HEK293 (cell line): ENCODE measurements at regions not wholly inside any gene's neighbourhood (a gene's known extent, or its start where the extent isn't known, plus 50 kb on each side); places are given as distances from the start of the nearest gene placed in this dataset.

ENCODE experiments used
- CTCF ChIA-PET: fragments of 350-600 bp; formaldehyde crosslinking; extraction: SDS; loops from one replicate; lab custom pipeline; 2021; ENCODE audit warnings: antibody characterized with exemption; lab: Yijun Ruan, JAX
- POLR2A ChIA-PET: fragments of 300-600 bp; formaldehyde crosslinking; extraction: SDS; loops from one replicate; lab custom pipeline; 2020; ENCODE audit warnings: antibody characterized with exemption, inconsistent platforms; lab: Yijun Ruan, JAX
- H3K27ac ChIP-seq: fragments of 200-500 bp; sonication (Bioruptor generic); 2 replicates; pipeline ENCODE4 v1.5.1; 2014; ENCODE audit warnings: low read depth, low read length, control low read depth, inconsistent platforms; ENCODE audit errors: extremely low read depth
- H3K36me3 ChIP-seq, 2 experiments: fragments of 200-500 bp in 1 of 2; sonication (Bioruptor generic) in 1 of 2; 1 replicate in 1 of 2; 2 replicates in 1 of 2; pipeline ENCODE4 v1.5.1; 2014 to 2017; ENCODE audit warnings: inconsistent platforms in 2 of 2, low read length in 2 of 2; ENCODE audit not compliant: control insufficient read depth in 2 of 2, insufficient read depth in 1 of 2
- H3K4me1 ChIP-seq: fragments of 200-500 bp; sonication (Bioruptor generic); 2 replicates; pipeline ENCODE4 v1.5.1; 2014; ENCODE audit warnings: mild to moderate bottlenecking, low read length, inconsistent platforms; ENCODE audit not compliant: control insufficient read depth, insufficient read depth
- H3K4me3 ChIP-seq: 2 replicates; pipeline ENCODE4 v1.5.1; 2011; ENCODE audit warnings: low read depth, mild to moderate bottlenecking, control low read depth, low read length, moderate library complexity
- H3K9me3 ChIP-seq: fragments of 200-500 bp; sonication (Bioruptor generic); 2 replicates; pipeline ENCODE4 v1.5.1; 2014; ENCODE audit warnings: low read depth, low read length, inconsistent platforms; ENCODE audit not compliant: control insufficient read depth, insufficient read depth
- GLI2 ChIP-seq: fragments of 450-650 bp; formaldehyde crosslinking; IDR thresholded peaks from 2 replicates; pipeline ENCODE4; 2017; ENCODE audit warnings: missing biosample characterization, missing genetic modification characterization, low read depth, borderline replicate concordance
- GLIS1 ChIP-seq: fragments of 450-650 bp; formaldehyde crosslinking; IDR thresholded peaks from 2 replicates; pipeline ENCODE4 v1.5.1; 2016; ENCODE audit warnings: missing biosample characterization, missing genetic modification characterization
- HOXA7 ChIP-seq: sonication (generic); formaldehyde crosslinking; IDR thresholded peaks from 2 replicates; pipeline ENCODE4 v1.8.1; 2022; ENCODE audit warnings: missing genetic modification reagents, borderline replicate concordance
- PRDM2 ChIP-seq: fragments of 450-650 bp; formaldehyde crosslinking; IDR thresholded peaks from 2 replicates; pipeline ENCODE4 v1.5.1; 2016; ENCODE audit warnings: missing biosample characterization, missing genetic modification characterization, borderline replicate concordance
- SALL2 ChIP-seq: fragments of 450-650 bp; formaldehyde crosslinking; IDR thresholded peaks from 2 replicates; pipeline ENCODE4 v1.5.0; 2017; ENCODE audit warnings: missing biosample characterization, mild to moderate bottlenecking, missing genetic modification characterization, borderline replicate concordance
- SP2 ChIP-seq: fragments of 450-650 bp; formaldehyde crosslinking; IDR thresholded peaks from 2 replicates; pipeline ENCODE4 v1.5.1; 2016; ENCODE audit warnings: missing biosample characterization, missing genetic modification characterization
- ZFHX2 ChIP-seq: fragments of 450-650 bp; formaldehyde crosslinking; conservative IDR thresholded peaks from 2 replicates; pipeline ENCODE4 v1.5.1; 2016; ENCODE audit warnings: missing biosample characterization, missing genetic modification characterization
- ZIC2 ChIP-seq: fragments of 450-650 bp; formaldehyde crosslinking; IDR thresholded peaks from 2 replicates; pipeline ENCODE4 v1.5.1; 2016; ENCODE audit warnings: missing biosample characterization, missing genetic modification characterization
- ZNF138 ChIP-seq: fragments of 450-650 bp; formaldehyde crosslinking; IDR thresholded peaks from 2 replicates; pipeline ENCODE4 v1.5.1; 2016; ENCODE audit warnings: missing biosample characterization, missing genetic modification characterization, borderline replicate concordance
- ZNF223 ChIP-seq: fragments of 450-650 bp; formaldehyde crosslinking; IDR thresholded peaks from 2 replicates; pipeline ENCODE4 v1.5.1; 2016; ENCODE audit warnings: missing biosample characterization, missing genetic modification characterization
- ZNF274 ChIP-seq, 2 experiments: fragments of 200-500 bp in 1 of 2; fragments of 450-650 bp in 1 of 2; sonication (Bioruptor generic) in 1 of 2; formaldehyde crosslinking in 1 of 2; IDR thresholded peaks; 2 replicates each; pipeline versions ENCODE4 v1.5.1 to v1.6.1; 2014 to 2016; ENCODE audit warnings: borderline replicate concordance in 1 of 2, inconsistent platforms in 1 of 2, low read length in 1 of 2, missing biosample characterization in 1 of 2, missing genetic modification characterization in 1 of 2
- ZNF391 ChIP-seq: fragments of 450-650 bp; formaldehyde crosslinking; IDR thresholded peaks from 2 replicates; pipeline ENCODE4 v1.5.1; 2016; ENCODE audit warnings: low read depth, missing biosample characterization, missing genetic modification characterization, borderline replicate concordance
- ZNF423 ChIP-seq: fragments of 450-650 bp; formaldehyde crosslinking; IDR thresholded peaks from 2 replicates; pipeline ENCODE4 v1.5.1; 2016; ENCODE audit warnings: missing biosample characterization, missing genetic modification characterization
- ZNF585B ChIP-seq: fragments of 450-650 bp; formaldehyde crosslinking; IDR thresholded peaks from 2 replicates; pipeline ENCODE4 v1.5.1; 2016; ENCODE audit warnings: missing biosample characterization, missing genetic modification characterization
- ZNF629 ChIP-seq: fragments of 450-650 bp; formaldehyde crosslinking; IDR thresholded peaks from 2 replicates; pipeline ENCODE4 v1.5.1; 2017; ENCODE audit warnings: missing biosample characterization, missing genetic modification characterization
- ZNF776 ChIP-seq: fragments of 450-650 bp; formaldehyde crosslinking; IDR thresholded peaks from 2 replicates; pipeline ENCODE4 v1.5.0; 2017; ENCODE audit warnings: missing biosample characterization, missing genetic modification characterization, borderline replicate concordance
- ZNF785 ChIP-seq: fragments of 450-650 bp; formaldehyde crosslinking; IDR thresholded peaks from 2 replicates; pipeline ENCODE4 v1.5.1; 2016; ENCODE audit warnings: missing biosample characterization, missing genetic modification characterization
- ZNF830 ChIP-seq: fragments of 450-650 bp; IDR thresholded peaks from 2 replicates; pipeline ENCODE4 v1.5.0; 2018; ENCODE audit warnings: missing biosample characterization, missing genetic modification characterization, low read depth, mild to moderate bottlenecking, moderate library complexity
- TF ChIP-seq, protein P1 (sequence below): fragments of 450-650 bp; formaldehyde crosslinking; IDR thresholded peaks from 2 replicates; pipeline ENCODE4 v1.5.1; 2016; ENCODE audit warnings: missing biosample characterization, missing genetic modification characterization
- TF ChIP-seq, protein P2 (sequence below): fragments of 450-650 bp; formaldehyde crosslinking; IDR thresholded peaks from 2 replicates; pipeline ENCODE4 v1.5.1; 2016; ENCODE audit warnings: missing biosample characterization, missing genetic modification characterization

DNA sequence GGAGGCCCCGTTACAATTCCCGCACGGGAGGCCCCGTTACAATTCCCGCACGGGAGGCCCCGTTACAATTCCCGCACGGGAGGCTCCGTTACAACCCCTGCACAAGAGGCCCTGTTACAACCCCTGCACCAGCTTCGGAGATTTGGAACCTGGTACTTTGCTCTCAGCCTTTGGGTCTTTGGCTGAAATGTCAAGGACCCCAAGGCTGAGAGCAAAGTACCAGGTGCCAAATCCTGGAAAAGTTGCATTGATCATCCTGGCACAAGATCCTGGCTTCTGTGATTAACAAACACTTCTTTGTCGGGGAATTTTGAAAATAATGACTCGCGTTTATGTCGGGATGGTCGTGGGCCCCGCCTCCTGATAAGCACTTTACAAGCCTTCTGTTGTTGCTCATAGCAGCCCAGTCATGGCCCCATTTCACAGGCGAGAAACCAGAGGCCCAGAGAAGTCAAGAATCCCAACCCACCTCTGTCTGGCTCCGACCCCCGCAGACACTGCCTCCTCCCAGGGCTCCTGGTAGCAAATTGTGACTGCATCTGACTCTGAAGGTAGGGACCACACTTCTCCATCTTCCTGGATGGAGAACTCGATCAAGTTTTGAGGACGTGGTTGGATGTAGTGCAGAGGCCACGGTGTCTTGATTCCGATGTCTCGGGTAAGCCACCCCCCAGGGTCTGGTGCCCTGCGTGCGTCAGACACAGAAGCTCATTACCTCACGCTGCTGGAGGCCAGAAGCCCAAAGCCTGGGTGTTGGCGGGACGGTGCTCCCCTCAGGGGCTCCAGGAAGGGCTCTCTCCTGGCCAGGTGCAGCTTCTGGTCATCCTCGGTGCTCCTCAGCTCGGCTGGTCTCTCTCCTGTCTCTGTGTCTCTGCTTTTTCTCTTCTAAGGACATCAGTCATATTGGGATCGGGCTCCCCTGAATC is 60.3 kb downstream of the ADRA2C start (continued):
- TF ChIP-seq ZNF274 (IDR thresholded peaks at IDR 0.05; ENCODE audit: low read length) (no peak), ZNF274 (tag by site-specific recombination; IDR thresholded peaks at IDR 0.05; ENCODE audit: borderline replicate concordance) (no peak), ZNF785 (no peak), ZNF138 (no peak), ZNF423 (tag by site-specific recombination) (no peak), SALL2 (tag by site-specific recombination) (no peak)
- TF ChIP-seq, protein P1, sequence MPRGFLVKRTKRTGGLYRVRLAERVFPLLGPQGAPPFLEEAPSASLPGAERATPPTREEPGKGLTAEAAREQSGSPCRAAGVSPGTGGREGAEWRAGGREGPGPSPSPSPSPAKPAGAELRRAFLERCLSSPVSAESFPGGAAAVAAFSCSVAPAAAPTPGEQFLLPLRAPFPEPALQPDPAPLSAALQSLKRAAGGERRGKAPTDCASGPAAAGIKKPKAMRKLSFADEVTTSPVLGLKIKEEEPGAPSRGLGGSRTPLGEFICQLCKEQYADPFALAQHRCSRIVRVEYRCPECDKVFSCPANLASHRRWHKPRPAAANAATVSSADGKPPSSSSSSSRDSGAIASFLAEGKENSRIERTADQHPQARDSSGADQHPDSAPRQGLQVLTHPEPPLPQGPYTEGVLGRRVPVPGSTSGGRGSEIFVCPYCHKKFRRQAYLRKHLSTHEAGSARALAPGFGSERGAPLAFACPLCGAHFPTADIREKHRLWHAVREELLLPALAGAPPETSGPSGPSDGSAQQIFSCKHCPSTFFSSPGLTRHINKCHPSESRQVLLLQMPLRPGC (tag by site-specific recombination) = no peak

DNA sequence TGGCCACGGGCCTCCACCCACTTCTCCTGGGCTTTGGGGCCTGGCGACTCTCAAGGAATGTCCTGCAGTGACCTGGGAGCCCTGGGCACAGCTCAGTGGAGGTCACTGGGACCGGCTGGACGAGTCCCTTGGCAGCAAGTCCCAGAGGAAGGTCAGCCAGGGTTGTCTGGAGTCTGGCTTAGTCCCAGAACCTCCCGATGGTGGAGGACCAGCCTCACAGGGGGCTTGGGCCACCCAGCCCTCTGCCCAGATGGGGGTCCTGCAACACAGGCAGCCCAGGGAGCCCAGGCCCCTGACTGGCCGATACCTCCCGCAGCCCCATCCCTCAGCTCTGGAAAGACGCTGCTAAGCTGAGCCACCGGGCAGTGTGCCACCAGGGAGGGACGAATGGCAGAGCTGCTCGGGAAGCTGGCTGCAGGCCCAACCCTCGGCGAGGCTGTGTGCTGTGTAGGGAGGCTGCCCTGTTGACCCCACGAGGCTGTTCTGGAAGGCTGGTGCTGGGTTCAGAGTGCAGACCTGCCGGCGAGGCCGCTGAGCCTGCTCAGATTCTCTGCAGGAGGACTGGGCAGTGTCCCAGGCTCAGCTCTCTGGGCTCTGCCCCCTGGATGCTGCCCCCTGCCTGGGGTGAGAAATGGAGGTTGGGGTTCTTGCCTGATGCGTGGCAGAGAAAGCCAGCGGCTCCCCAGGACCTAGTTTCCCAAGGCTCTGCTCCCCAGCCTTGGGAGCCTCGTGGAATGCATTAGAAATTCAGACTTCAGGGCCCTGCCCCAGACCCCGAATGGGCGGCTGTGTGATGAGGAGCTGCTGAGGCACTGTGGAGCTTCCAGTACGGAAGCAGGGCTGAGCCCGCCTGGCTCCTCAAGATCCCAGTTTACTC is 61.7 kb downstream of the ADRA2C start:
- no peak overlapping the region for H3K4me3 ChIP-seq
- ChIA-PET CTCF (no interaction called here), POLR2A (no interaction called here)
- no peak overlapping the region for H3K27ac ChIP-seq
- no peaks in the 10 kb centered on the region for H3K36me3 ChIP-seq
- H3K9me3 ChIP-seq = no peaks in the 10 kb centered on the region
- H3K4me1 ChIP-seq = no peaks in the 10 kb centered on the region
- TF ChIP-seq ZNF629 (tag by site-specific recombination) = no peak
- TF ChIP-seq, protein P2, sequence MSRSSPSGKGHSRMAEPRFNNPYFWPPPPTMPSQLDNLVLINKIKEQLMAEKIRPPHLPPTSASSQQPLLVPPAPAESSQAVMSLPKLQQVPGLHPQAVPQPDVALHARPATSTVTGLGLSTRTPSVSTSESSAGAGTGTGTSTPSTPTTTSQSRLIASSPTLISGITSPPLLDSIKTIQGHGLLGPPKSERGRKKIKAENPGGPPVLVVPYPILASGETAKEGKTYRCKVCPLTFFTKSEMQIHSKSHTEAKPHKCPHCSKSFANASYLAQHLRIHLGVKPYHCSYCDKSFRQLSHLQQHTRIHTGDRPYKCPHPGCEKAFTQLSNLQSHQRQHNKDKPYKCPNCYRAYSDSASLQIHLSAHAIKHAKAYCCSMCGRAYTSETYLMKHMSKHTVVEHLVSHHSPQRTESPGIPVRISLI (tag by site-specific recombination) = no peak
- TF ChIP-seq ZNF830 (tag by site-specific recombination) = no peak
- TF ChIP-seq ZIC2 (tag by site-specific recombination) = peak; percentile 61
- TF ChIP-seq ZFHX2 (tag by site-specific recombination) = peak; percentile 6; the same call in 1 of the 2 replicates
- TF ChIP-seq ZNF223 (tag by site-specific recombination) = no peak
- TF ChIP-seq GLIS1 = 0 out of 2 replicates have a peak, but pooled peaks have one; percentile 8
- TF ChIP-seq, protein P1 (tag by site-specific recombination) = no peak

- H3K9me3 ChIP-seq = no peaks in the 10 kb centered on the region
- no peak overlapping the region for H3K27ac ChIP-seq
- no peaks in the 10 kb centered on the region for H3K36me3 ChIP-seq
- H3K4me1 ChIP-seq = no peaks in the 10 kb centered on the region
- ChIA-PET POLR2A (no interaction called here), CTCF (no interaction called here)
- no peak overlapping the region for H3K4me3 ChIP-seq
- TF ChIP-seq PRDM2 (tag by site-specific recombination) (no peak), ZNF391 (tag by site-specific recombination) (no peak), ZNF776 (tag by site-specific recombination) (no peak), GLI2 (no peak), HOXA7 (CRISPR knock-in tag) (no peak), SP2 (tag by site-specific recombination) (no peak), ZNF585B (tag by site-specific recombination) (no peak)
Observed at GRCh38 chr4:3828546-3828945, 62.4 kb downstream of the ADRA2C start.
